ENCODE measurements at regions not wholly inside any gene's neighbourhood (a gene's known extent, or its start where the extent isn't known, plus 50 kb on each side); places are given as distances from the start of the nearest gene placed in this dataset.

GRCh38 chr9:19885608-19886007 is 96.8 kb upstream of the SLC24A2 start:
- TF ChIP-seq POLR2AphosphoS5 (IDR thresholded peaks at IDR 0.05; ENCODE audit: low read depth, low read length) (no peak), TAF1 (IDR thresholded peaks at IDR 0.05; ENCODE audit: low read depth, low read length) (no peak), POLR2A (IDR thresholded peaks at IDR 0.05; ENCODE audit: low read depth, low read length) (no peak), PAX5 (IDR thresholded peaks at IDR 0.05; ENCODE audit: insufficient read depth, low read length, severe bottlenecking) (no peak), SPI1 (IDR thresholded peaks at IDR 0.05; ENCODE audit: low read depth, low read length) (no peak)

All from GM12891 (cell line).